Testis (tissue), 2 donors: ENCODE measurements at regions not wholly inside any gene's neighbourhood (a gene's known extent, or its start where the extent isn't known, plus 50 kb on each side); places are given as distances from the start of the nearest gene placed in this dataset.

Experiments
- POLR2A ChIP-seq: fragments of 450-650 bp; IDR thresholded peaks from one replicate; pipeline ENCODE4 v1.6.1; 2017; ENCODE audit warnings: antibody characterized with exemption, mild to moderate bottlenecking, moderate library complexity
- TF ChIP-seq, protein P1 (sequence below), 3 experiments: fragments of 450-650 bp in 2 of 3; fragments of 200-600 bp in 1 of 3; sonication (generic) in 1 of 3; IDR thresholded peaks; one replicate each; pipeline ENCODE4 v1.5.1; 2016 to 2019; ENCODE audit warnings: antibody characterized with exemption in 3 of 3, mild to moderate bottlenecking in 2 of 3, moderate library complexity in 1 of 3

DNA sequence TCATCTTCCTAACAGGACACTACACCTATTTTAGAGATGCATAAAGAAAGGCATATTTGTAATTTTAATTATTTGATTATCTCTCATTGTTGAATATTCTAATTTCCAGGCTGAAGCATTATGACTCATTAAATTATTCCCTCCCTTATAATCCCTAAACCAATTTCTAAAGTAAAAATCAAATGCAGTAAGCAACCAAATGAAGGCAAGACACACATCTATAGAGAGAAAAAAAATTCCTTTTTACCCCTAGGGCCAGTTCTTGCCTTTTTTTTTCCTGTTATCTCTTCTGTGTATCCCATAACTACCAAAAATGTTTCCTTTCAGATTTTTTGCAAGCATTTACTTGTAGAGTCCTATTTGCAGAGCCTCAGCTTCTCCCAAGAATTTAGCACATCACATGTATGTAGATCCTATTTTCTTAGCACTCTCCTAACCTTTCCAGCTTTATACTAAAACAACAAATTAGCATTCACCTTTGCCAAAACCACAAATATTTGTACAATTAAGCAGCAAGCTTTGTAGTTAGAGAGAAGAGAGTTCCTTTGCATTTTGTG, 177.9 kb downstream of the SATB1 start:
- TF ChIP-seq, protein P1, sequence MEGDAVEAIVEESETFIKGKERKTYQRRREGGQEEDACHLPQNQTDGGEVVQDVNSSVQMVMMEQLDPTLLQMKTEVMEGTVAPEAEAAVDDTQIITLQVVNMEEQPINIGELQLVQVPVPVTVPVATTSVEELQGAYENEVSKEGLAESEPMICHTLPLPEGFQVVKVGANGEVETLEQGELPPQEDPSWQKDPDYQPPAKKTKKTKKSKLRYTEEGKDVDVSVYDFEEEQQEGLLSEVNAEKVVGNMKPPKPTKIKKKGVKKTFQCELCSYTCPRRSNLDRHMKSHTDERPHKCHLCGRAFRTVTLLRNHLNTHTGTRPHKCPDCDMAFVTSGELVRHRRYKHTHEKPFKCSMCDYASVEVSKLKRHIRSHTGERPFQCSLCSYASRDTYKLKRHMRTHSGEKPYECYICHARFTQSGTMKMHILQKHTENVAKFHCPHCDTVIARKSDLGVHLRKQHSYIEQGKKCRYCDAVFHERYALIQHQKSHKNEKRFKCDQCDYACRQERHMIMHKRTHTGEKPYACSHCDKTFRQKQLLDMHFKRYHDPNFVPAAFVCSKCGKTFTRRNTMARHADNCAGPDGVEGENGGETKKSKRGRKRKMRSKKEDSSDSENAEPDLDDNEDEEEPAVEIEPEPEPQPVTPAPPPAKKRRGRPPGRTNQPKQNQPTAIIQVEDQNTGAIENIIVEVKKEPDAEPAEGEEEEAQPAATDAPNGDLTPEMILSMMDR (IDR thresholded peaks at IDR 0.05) = no peak
- no peak for TF ChIP-seq POLR2A
